Stimulated activated CD4-positive, alpha-beta T cell treated with anti-CD3 and anti-CD28 coated beads, Interleukin-4, amount 100 ng/mL, for 4 hours (primary cell): ENCODE measurements at regions not wholly inside any gene's neighbourhood (a gene's known extent, or its start where the extent isn't known, plus 50 kb on each side); places are given as distances from the start of the nearest gene placed in this dataset.
"Not testable (repeated sequence)": the region's sequence is repeated elsewhere in the genome, so short reads cannot be mapped to it uniquely, and the experiment has no call there.

ENCODE experiments used
- DNase-seq, 2 experiments: peaks; one replicate each; pipeline ENCODE4 v3.0.0-alpha.2; 2020

DNA sequence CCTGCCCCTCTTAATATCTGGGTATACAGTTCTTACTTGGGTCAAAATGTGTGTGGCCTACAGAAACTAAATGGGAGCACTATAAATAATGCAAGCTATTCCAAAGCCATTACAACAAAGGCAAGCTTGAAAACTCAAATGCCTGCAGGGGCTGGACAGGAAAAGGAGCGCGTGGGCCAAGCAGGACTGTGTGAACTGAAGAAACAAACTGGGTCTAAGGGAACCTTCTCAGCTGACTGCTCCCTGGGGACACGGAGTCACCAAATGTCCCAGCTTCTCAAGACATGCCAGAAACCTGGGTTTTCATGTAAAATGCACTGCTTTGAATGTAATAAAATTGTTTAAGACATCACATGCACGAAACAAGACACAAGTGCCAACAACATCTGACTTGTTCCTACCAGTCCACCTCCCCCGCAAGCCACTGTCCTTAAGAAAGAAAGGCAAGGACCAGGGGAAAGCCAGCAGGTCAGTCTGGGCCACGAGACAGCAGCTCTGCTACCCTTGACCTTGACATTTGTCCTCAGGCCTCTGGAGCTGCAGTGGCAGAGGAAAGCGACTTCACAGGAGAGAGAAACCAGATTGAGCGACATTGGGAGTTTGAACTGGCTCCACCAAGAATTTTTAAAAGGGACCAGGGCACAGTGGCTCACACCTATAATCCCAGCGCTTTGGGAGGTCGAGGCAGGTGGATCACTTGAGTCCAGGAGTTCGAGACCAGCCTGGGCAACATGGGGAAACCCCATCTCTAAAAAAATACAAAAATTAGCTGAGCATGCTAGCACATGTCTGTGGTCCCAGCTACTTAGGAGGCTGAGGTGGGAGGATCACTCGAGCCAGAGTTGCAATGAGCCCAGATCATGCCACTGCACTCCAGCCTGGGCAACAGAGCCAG lies 89.7 kb upstream of the SH3BP4 start:
- DNase-seq = no peak

DNA sequence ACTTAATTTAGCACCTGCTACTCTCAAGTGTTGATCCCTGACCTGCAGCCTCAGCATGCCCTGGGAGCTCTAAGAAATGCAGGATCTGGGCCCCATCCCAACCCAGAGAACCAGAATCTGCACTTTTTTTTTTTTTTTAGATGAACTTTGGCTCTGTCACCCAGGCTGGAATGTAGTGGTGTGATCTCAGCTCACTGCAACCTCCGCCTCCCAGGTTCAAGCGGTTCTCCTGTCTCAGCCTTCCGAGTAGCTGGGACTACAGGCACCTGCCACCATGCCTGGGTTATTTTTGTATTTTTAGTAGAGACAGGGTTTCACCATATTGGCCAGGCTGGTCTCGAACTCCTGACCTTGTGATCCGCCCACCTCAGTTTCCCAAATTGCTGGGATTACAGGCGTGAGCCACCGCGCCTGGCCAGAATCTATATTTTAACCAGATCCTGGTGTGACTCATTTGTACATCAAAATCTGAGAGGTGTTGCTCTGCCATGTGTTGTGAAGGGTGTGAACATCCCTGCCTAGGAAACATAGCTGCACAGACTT lies 92.4 kb upstream of the SH3BP4 start:
- not testable (repeated sequence) for DNase-seq

DNA sequence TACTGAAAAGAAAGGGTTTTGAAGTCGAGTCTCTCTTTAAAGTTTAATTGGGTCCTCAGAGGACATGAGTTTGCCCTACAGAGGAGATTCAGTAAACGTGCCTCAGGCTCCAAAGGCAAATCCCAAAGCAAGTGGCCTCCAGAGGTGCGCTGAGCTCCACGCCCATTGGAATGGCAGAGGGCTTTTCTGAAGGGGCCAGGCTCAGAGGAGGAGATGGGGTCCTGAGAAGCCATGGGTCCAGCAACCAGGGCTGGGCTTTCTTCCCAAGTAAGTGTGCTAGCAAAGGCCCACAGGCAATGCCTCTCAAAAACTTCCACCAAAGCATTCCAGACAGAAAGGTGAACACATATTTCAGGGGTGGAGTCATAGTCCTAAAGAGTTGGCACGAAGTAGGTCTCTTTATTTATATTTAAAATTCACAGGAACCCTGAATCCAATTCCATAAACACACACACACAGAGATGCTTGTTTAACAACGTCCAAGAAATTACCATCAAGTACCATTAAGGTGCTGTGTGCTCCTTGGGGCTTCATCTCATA lies 93.0 kb upstream of the SH3BP4 start:
- no peak for DNase-seq

GRCh38 chr2:234858145-234858544 lies 93.7 kb upstream of the SH3BP4 start:
- no peak for DNase-seq

- DNase-seq = no peak
Measured at GRCh38 chr2:234853729-234854128, 98.1 kb upstream of the SH3BP4 start.

GRCh38 chr2:234852941-234853340 lies 98.9 kb upstream of the SH3BP4 start:
- DNase-seq = no peak

DNA sequence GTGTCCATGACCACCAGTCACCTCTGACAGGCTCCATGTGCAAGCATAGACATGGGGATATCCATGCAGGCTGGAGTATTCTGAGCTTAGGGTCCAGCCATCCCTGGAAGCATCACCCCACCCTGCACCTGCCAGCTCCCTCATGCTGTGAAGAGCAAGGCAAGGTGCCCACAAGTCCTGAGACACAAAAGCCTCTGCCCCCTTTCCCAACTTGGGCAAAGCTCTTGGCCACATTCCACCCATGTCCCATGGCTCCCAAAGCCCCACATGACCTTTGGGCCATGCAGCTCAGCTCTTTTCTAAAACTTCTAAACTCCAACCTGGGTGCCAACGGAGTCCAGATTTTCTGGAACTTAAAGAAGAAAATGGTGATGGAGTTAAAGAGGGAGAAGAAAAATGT lies 99.8 kb upstream of the SH3BP4 start:
- no peak for DNase-seq

GRCh38 chr2:234851451-234851850 lies 100.4 kb upstream of the SH3BP4 start:
- no peak for DNase-seq

GRCh38 chr2:234850818-234851217 lies 101.0 kb upstream of the SH3BP4 start:
- DNase-seq = no peak

DNA sequence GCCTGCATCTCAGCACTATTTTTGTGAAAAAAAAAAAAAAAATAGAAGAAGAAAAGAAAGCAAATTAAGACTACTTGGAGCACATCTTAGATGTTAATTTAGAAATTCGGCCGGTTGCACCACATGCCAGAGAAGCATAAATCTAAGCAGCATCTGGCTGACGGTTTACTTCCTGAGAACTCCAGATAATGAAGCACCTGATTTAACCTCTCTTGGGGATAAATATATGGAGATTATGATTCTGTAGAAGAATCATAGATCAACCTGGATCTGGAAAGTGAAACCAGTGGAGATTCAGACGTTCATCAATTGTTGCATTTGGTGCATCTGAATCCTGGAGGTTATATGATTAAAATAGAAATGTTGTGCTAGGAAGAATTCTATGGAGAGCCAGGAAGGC lies 102.1 kb upstream of the SH3BP4 start:
- no peak for DNase-seq

DNA sequence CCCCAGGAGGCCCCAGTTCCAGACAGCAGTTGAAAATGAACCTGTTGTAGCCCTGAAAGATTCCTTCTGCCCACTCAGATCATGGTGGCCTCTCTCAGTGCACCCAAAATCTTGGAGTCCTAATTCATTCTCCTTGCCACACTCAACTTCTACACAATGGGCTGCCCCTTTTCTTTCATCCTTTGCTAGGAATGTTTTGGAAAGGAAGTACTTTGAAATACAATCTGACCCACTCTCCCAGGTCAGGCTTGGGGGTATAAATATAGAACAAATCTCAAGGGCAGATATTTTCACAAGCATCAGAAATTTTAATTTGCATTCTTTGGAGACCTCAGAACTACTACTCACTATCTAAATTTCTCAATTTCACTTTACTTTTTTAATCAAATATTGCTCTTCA lies 103.2 kb upstream of the SH3BP4 start:
- DNase-seq = no peak

DNA sequence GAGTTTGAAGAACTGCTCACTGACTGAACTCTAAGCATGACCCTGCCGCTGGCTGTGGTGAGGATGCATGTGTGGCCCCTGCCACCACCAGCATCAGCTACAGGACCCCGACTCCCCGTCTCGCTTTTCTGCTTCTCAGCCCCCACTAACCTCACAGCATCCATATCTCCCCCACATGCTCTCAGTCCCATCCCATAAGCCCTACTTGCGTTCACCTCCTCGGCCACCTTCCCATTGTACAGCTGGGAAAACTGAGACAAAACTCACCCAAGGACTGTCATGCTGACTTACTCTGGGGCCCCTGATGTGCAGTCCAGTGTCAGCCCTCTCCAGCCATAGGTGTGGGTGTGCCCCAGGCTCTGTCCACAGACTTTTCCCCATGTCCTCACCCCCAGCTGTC lies 104.2 kb upstream of the SH3BP4 start:
- DNase-seq = no peak

DNA sequence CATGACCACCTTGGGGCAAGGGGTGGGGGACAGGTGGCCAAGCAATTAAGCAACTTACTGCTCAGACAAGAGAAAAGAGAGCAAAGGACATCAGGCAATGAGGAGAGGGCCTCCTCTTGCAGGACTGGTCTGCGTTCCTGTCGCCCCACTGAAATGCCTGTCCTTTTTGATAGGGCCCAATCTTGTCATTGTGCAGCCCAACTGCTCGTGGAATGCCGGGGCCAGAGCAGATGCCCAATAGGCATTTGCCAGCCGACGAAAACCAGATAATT lies 104.5 kb upstream of the SH3BP4 start:
- DNase-seq = no peak

DNA sequence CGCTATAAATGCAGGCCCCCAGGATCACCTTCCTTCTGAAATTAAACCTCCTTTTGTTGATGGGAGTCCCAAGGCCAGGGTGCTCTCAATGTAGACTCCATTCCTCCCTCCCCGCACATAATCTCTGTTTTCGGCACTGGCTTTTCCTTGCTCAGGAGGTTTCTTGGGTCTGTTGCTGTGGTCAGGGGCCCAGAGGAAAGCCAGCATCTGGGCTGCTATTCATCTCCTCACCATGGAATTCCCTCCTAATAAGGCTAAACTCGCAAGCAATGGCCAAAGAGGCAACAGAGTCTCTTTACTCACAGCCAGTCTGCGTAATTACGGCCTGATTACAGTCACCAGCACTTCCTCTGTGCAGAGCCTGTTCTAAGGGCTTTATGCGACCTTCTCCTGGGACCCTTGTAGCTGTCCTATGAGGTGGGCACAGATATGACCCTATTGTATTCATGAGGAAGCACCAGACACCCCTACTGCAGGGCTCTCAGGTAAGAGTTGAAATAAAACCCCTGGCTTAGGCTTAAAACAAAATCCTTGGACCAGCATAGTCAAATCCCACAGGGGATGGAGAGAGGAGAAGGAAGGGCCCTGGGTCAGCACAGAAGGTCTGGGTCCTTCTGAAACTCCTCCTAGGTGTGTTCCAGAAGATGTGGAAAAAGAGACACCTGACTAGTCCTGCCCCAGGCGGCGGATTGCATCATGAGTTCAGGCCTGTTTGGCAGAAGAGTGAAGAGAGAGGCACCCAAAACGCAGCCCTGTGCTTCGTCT lies 105.0 kb upstream of the SH3BP4 start:
- DNase-seq = no peak

DNA sequence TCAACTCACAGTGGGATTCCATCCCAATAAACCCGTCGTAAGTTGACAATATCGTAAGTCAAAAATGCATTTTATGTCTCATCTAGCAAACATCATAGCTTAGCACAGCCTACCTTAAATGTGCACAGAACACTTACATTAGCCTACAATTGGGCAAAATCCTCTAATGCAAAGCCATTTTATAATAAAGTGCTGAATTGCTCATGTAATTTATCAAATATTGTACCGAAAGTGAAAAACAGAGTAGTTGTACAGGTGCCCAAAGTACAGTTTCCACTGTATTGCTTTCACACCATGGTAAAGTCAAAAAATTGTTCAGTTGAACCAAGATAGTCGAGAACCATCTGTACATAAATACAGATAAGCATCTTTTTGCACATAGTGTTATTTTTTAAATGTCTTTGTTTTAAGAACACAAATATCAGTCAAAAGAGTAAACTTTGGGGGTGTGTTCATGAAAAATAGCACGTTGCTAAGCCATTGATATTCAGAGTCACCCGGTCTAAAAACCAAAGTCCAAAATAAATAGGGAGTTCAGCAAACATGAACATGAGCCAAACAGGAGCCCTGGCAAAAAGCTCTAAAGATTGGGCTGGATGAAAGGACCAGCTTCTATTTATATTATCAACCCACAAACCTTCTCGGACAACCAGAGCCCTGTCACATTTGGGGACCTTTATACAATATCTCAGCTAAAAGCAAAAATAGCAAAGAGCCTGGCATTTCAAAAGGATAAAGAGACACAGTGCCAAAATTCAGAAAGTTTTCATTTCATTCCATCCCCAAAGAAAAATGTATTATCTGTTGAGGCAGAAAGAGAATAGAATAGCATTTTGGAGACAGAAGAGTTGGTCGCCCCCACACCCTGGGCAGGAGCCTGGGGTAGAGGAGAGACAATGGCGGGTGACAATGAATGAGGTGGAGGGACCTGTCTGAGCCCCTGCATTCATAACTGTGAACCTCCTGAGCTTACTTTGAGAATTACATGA lies 105.9 kb upstream of the SH3BP4 start:
- DNase-seq = no peak

- DNase-seq = no peak
Measured at GRCh38 chr2:234843411-234843810, 108.4 kb upstream of the SH3BP4 start.

- no peak for DNase-seq
Measured at GRCh38 chr2:234842753-234843152, 109.1 kb upstream of the SH3BP4 start.

DNA sequence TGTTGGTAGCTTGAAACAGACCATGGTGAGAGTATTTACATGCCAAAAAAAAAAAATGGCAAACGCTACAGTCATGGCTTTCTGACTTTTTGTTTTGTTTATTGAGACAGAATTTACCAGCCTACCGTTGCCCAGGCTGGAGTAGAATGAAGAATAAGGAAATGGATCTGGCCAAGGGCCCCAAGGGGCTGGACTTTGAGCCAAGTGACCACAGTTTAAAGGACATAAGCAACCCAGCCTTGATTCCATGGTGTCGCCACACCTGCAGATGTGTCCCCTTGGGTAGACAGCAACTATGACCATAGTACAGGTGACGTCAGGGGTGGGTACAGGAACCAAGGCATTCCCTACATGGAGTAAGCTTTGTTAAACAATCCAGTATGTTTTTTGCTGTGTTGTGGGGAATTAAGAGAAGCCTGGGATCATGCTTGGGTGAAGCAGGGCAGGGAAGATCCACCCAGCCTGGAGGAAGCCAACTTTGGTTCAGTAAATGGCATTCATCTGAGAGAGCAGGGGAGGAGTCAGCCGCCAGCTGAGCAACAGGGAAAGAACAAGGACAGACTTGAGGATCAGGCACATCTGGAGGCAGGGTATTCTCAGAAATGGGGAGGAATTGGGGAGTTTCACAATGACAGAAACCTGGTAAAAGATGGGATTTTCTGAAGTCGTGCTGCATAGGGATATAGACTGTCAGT lies 110.3 kb upstream of the SH3BP4 start:
- no peak for DNase-seq

- DNase-seq = no peak
Measured at GRCh38 chr2:234840336-234840735, 111.5 kb upstream of the SH3BP4 start.

GRCh38 chr2:234839285-234839684 lies 112.5 kb upstream of the SH3BP4 start:
- DNase-seq = no peak

GRCh38 chr2:234836271-234836670 lies 115.5 kb upstream of the SH3BP4 start:
- no peak for DNase-seq

DNA sequence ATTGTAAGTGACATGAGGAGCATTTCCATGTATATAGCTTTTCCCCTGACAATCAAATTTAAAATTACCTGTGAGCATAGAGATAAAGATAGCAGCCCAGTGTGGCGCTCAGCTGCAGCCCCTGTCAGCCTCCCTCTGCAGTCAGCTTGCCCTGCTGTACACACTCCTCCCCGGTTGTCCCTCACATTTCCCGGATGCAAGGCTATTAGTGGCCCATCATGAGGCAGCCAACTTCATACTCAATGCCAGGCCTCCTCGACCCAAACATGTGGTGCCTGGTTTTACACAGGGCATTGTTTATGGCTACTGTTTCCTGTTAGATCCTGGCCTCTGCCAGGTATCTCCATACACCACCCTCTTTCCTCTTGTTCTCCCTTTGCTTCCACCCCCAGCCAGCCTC lies 116.1 kb upstream of the SH3BP4 start:
- DNase-seq = no peak
